Activated CD4-positive, alpha-beta T cell treated with anti-CD3 and anti-CD28 coated beads for 1 hour (primary cell): ENCODE measurements at regions not wholly inside any gene's neighbourhood (a gene's known extent, or its start where the extent isn't known, plus 50 kb on each side); places are given as distances from the start of the nearest gene placed in this dataset.

ENCODE experiments used
- DNase-seq: peaks from one replicate; pipeline ENCODE4 v3.0.0-alpha.2; 2020

DNA sequence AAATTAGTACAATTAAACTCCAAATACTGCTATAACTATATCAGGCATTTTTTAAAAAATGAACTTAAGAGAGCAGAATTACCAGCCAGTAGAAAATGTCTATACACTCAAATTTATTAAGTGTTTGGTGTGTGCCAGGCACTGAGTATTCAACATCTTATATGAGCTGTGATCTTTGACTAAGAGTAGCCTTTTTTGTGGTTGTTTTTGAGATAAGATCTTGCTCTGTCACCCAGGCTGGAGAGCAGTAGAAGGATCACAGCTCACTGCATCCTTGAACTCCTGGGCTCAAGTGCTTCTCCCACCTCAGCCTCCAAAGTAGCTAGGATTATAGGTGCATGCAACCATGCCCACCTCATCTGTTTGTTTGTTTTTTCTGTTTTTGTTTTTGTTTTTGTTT, 102.5 kb upstream of the CELF2 start:
- DNase-seq, result no peak

- DNase-seq, result no peak
These were observed 100.6 kb upstream of the CELF2 start for GRCh38 chr10:10917031-10917430.

GRCh38 chr10:10919976-10920375, 97.7 kb upstream of the CELF2 start:
- no peak for DNase-seq

DNA sequence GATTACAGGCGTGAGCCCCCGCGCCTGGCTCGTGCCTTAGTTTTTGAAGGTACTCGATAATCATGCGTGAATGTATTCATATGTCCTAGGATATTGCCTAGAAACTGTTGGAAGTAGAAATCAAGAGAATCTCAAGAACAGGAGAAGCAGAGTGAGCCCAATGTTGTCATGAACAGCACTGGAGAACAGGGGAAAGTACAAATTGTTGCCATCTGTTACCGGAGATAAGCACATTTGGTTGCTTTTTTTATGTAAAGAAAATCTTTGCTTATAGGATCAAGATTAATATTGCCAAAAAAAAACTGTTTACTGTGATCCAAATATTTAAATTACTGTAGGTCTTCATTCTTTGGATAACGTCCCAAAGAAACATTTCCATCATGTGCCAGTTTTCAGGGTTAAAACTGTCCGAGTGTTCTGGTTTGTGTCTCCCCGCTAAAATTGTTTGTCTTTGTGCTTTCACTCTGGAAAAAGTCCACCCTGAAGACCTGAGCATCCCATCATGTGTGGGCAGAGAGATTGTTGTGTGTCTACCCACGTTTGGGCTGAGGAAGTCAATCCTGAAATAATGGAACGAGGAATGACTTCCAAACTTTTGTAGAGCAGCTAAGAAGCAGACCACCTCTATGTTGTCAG, 95.7 kb upstream of the CELF2 start:
- no peak for DNase-seq

DNA sequence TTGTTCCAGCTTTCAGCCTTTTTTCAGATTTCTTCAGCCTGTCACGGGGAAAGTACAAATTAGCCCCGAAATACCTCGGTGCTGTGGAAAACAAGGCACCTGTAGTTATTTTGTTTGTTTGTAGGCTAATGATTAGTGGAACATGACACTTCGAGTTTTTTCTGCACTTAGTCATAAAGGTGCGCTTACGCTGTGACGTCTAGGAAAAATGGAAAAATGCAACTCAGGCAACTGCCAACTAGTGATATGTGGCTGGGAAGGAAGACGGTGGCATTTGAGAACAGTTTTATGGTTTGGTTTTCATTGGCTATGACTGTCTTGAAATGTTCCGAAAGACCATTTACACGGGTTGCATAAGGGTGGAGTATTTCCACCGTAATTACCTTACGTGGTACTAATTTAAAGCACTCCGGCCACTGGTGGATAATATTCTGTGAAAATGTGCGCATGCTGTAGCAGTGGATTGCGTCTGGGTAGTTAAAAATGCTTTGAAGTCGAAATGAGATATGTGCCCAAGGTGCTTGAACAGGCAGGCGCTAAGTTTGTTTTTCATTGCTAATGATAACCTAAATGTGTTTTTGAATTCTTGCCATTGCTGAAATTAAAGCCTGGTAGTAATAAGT, 94.5 kb upstream of the CELF2 start:
- DNase-seq, result no peak

GRCh38 chr10:10925667-10926066, 92.0 kb upstream of the CELF2 start:
- no peak for DNase-seq

DNA sequence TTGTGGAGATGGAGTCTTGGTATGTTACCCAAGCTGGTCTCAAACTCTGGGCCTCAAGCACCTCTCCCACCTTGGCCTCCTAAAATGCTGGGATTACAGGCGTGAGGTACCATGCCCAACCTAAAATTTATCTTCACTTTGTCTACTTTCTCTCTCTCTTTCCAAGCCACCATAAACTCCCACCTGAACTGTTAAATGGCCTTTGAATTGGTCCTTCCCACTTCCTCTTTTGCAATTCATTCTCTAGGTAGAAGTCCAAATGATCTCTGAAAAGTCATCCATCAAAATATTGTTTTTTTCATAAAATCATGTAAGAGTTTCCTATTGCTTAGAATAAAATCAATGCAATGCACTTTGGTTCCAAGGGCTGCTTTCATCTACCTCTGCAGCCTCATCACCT, 90.1 kb upstream of the CELF2 start:
- DNase-seq, result no peak

GRCh38 chr10:10930979-10931743, 86.5 kb upstream of the CELF2 start:
- DNase-seq, result no peak

DNA sequence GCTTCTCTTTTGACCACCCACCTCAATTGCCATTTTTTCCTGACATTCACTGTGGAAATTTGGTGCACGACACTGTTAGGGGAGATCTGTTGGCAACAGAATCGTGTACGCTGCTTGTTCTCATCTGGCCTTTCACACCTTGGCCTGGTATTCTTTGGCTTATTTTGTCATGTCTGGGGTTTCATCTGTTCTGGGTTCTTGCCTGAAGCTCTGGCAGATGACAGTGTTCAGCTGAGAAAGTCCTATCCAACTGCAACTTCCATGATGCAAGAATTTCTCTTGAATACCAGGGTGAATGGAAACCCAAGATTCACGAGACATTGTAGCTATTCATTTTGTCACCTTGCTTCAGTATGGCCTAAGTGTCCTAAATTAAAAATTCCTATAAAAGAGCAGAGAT, 82.6 kb upstream of the CELF2 start:
- no peak for DNase-seq

DNA sequence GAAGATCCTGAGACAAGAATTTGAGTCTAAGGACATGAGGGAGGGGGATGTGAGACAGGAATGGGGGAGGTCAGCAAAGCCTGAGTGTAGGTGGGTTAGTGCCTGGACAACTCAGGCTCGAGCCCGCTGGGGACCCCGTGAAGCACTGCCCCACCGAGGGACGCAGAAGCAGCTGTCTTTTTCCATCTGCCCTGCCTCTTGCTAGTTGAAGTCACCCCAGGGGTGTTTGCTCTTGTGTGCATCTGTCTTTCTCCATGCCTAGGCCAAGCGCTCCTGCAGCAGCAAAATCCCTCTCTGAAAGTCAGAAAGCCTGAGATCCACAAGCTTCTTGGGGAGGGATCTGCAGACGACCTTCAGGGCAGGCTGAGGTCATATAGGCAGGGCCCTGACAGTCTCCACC, 79.0 kb upstream of the CELF2 start:
- no peak for DNase-seq

DNA sequence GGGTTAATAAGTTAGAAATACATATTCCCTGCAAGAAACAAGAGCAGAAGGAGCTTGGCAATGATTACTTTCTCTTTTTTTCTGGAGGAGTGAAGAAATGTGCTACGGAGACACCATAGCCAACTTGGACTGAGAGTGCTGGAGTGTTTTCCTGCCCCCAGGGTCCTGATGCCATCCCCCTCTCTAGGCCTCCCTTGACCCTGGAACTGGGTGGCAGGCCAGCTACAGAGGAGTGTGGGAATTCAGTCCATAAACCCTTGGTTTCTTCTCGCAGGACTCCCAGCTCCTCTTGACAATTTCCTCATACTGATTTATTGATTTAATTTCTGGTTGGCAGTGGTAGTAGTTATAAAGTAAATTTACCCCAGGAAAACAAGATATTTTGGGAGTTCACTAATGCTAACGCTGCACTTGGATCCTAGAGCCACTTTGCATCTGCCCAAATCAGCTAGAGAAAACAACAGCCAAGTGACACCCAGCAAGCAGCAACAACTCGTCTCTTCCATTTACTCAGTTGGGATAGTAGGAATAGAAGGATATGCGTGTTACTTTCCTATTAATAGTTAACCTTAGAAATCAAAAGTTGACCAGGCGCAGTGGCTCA, 76.4 kb upstream of the CELF2 start:
- no peak for DNase-seq

DNA sequence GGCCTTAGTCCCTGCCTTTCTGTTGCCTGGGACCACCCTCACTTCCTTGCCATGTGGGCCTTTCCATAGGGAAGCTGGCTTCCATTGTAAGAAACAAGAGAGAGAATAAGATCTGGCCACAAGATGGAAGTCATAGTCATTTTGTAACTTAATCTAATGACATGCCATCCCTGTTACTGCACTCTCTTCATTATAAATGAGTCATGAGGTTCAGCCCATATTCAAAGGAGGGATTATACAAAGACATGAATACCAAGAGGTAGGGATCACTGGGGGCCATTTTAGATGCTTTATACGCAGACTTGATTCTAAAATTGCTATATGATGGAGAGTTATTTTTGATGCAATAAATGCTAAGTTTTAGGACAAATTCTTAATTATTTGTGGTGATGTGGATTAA, 75.2 kb upstream of the CELF2 start:
- no peak for DNase-seq

- DNase-seq, result no peak
These were observed 71.6 kb upstream of the CELF2 start for GRCh38 chr10:10946081-10946480.

- no peak for DNase-seq
These were observed 70.9 kb upstream of the CELF2 start for GRCh38 chr10:10946801-10947200.

GRCh38 chr10:10951675-10952074, 66.0 kb upstream of the CELF2 start:
- DNase-seq, result no peak

DNA sequence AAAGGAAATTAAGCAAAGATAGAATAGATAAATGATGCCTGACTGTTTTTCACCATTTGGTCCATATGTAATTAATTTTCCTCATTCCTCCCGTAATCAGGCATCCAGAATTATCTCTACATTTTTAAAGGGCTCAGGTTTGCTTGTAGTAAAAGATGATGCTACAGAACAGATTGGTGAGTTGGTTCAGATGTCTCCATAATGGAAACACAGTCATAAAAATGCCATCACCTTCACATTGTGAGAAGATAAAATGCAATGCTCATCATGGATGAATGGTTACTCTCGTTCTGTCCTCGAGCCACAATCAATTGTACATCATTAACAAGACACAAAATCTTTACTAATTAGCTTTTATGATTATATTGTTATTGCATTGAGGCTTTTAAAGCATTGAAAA, 64.9 kb upstream of the CELF2 start:
- DNase-seq, result no peak

GRCh38 chr10:10956681-10957542, 60.8 kb upstream of the CELF2 start:
- no peak for DNase-seq

GRCh38 chr10:10958041-10958440, 59.6 kb upstream of the CELF2 start:
- no peak for DNase-seq

DNA sequence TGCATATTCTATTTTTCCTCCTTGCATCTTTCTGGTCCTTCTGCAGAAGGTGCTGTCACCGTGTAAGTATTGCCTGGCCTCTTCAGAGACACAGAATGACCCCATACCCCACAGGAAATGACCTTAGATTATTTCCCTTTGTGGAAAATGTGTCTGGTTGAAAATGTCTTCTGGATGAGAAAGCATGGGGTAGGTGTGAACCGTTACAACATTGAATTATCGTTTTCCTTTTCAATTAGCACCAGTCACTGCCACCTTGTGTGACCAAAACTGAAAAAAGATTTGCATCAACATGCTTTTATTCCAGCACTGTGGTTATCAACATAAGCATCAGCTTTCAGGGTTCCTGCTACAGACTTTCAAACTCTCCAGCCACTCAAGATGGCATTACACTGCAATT, 58.0 kb upstream of the CELF2 start:
- DNase-seq, result no peak

- DNase-seq, result no peak
These were observed 57.1 kb upstream of the CELF2 start for GRCh38 chr10:10960534-10960933.

GRCh38 chr10:10961072-10961471, 56.6 kb upstream of the CELF2 start:
- DNase-seq, result no peak

- no peak for DNase-seq
These were observed 50.6 kb upstream of the CELF2 start for GRCh38 chr10:10967029-10967428.
